ENCODE measurements at regions not wholly inside any gene's neighbourhood (a gene's known extent, or its start where the extent isn't known, plus 50 kb on each side); places are given as distances from the start of the nearest gene placed in this dataset.

- H3K36me3 ChIP-seq (replicated peaks in 1 of 2; ENCODE audit: control insufficient read depth in 1 of 2, insufficient read depth in 2 of 2, low read length in 2 of 2) = no peaks in the 10 kb centered on the region
- no peak overlapping the region for H3K4me2 ChIP-seq (replicated peaks; ENCODE audit: extremely low read depth, low read length, poor library complexity, severe bottlenecking)
- whole genome bisulfite sequencing (ENCODE audit: insufficient coverage) = 87% methylated on average over 7 of the region's 7 CpGs
- Mint-ChIP-seq H3K27me3 (ENCODE audit: low read depth in 3 of 3) (peaks cover 0 to 3% (median 0%) of the 10 kb centered on the region in 3 donors), H3K4me1 (no peaks in the 10 kb centered on the region), H3K27ac (no peak overlapping the region), H3K9me3 (peaks cover 0 to 7% (median 2%) of the 10 kb centered on the region in 7 donors), H3K36me3 (no peaks in the 10 kb centered on the region), H3K4me3 (no peak overlapping the region)
- H2AFZ ChIP-seq (ENCODE audit: insufficient read depth, low read depth, low read length, poor library complexity, severe bottlenecking) = no peak overlapping the region
- no peaks in the 10 kb centered on the region for H4K20me1 ChIP-seq (ENCODE audit: insufficient read depth, low read length)
- H3K4me1 ChIP-seq (ENCODE audit: control insufficient read depth in 1 of 2, insufficient read depth in 2 of 2, low read length in 2 of 2) = no peaks in the 10 kb centered on the region
- no peak overlapping the region for H3K27ac ChIP-seq (ENCODE audit: low read depth in 1 of 2, low read length in 2 of 2)
- no peak for DNase-seq
- H3K79me2 ChIP-seq (ENCODE audit: insufficient read depth, low read length) = no peaks in the 10 kb centered on the region
- intact Hi-C loops (cut with micrococcal nuclease) = no loop called here
- no peak overlapping the region for H3K4me3 ChIP-seq (replicated peaks in 1 of 3; ENCODE audit: low read depth in 2 of 3, low read length in 3 of 3)
- no peak overlapping the region for H3K9ac ChIP-seq (ENCODE audit: insufficient read depth, low read length, poor library complexity, severe bottlenecking)
- no peaks in the 10 kb centered on the region for H3K27me3 ChIP-seq (ENCODE audit: control insufficient read depth in 2 of 2, insufficient read depth in 2 of 2, low read length in 2 of 2)
- peaks cover 0 to 3% of the 10 kb centered on the region in 2 donors for H3K9me3 ChIP-seq (replicated peaks in 1 of 2; ENCODE audit: control insufficient read depth in 1 of 2, insufficient read depth in 1 of 2, low read length in 2 of 2)
- TF ChIP-seq CTCF (IDR thresholded peaks at IDR 0.05) = no peak
Observed at GRCh38 chr13:33996636-33997035, 178.7 kb downstream of the RFC3 start.

GRCh38 chr13:33997574-33997973, 179.6 kb downstream of the RFC3 start:
- Histone ChIP-seq H3K9ac (ENCODE audit: insufficient read depth, low read length, poor library complexity, severe bottlenecking) (no peak overlapping the region), H3K4me3 (replicated peaks in 1 of 3; ENCODE audit: low read depth in 2 of 3, low read length in 3 of 3) (no peak overlapping the region), H4K20me1 (ENCODE audit: insufficient read depth, low read length) (no peaks in the 10 kb centered on the region), H3K9me3 (replicated peaks in 1 of 2; ENCODE audit: control insufficient read depth in 1 of 2, insufficient read depth in 1 of 2, low read length in 2 of 2) (peaks cover 0 to 3% of the 10 kb centered on the region in 2 donors), H3K36me3 (replicated peaks in 1 of 2; ENCODE audit: control insufficient read depth in 1 of 2, insufficient read depth in 2 of 2, low read length in 2 of 2) (no peaks in the 10 kb centered on the region), H3K4me1 (ENCODE audit: control insufficient read depth in 1 of 2, insufficient read depth in 2 of 2, low read length in 2 of 2) (no peaks in the 10 kb centered on the region), H3K27ac (ENCODE audit: low read depth in 1 of 2, low read length in 2 of 2) (no peak overlapping the region), H3K27me3 (ENCODE audit: control insufficient read depth in 2 of 2, insufficient read depth in 2 of 2, low read length in 2 of 2) (no peaks in the 10 kb centered on the region), H2AFZ (ENCODE audit: insufficient read depth, low read depth, low read length, poor library complexity, severe bottlenecking) (no peak overlapping the region), H3K4me2 (replicated peaks; ENCODE audit: extremely low read depth, low read length, poor library complexity, severe bottlenecking) (no peak overlapping the region), H3K79me2 (ENCODE audit: insufficient read depth, low read length) (no peaks in the 10 kb centered on the region)
- H3K9me3 Mint-ChIP-seq = peaks cover 0 to 7% (median 2%) of the 10 kb centered on the region in 7 donors
- H3K27me3 Mint-ChIP-seq (ENCODE audit: low read depth in 3 of 3) = peaks cover 0 to 3% (median 0%) of the 10 kb centered on the region in 3 donors
- intact Hi-C loops (cut with micrococcal nuclease) = no loop called here
- no peak for TF ChIP-seq CTCF (IDR thresholded peaks at IDR 0.05)
- WGBS (ENCODE audit: insufficient coverage) = no CpG with 5 or more reads among the region's 3 CpGs
- H3K4me1 Mint-ChIP-seq = no peaks in the 10 kb centered on the region
- H3K36me3 Mint-ChIP-seq = no peaks in the 10 kb centered on the region
- no peak overlapping the region for H3K27ac Mint-ChIP-seq
- DNase-seq = no peak
- no peak overlapping the region for H3K4me3 Mint-ChIP-seq
